Lower leg skin (tissue), 4 donors: ENCODE measurements at regions not wholly inside any gene's neighbourhood (a gene's known extent, or its start where the extent isn't known, plus 50 kb on each side); places are given as distances from the start of the nearest gene placed in this dataset.

Source experiments
- DNase-seq, 2 donors: peaks; one replicate each; pipeline ENCODE4 v3.0.0-alpha.2; 2019; ENCODE audit warnings: low spot score in 2 of 2
- H3K4me3 ChIP-seq: fragments of 200-600 bp; sonication (generic); 2 replicates; pipeline ENCODE4 v1.5.1; 2017; ENCODE audit warnings: mild to moderate bottlenecking, low read depth; ENCODE audit not compliant: poor library complexity, severe bottlenecking
- CTCF ChIP-seq, 3 donors: fragments of 450-650 bp; IDR thresholded peaks; one replicate each; pipeline ENCODE4 v1.5.1; 2016; ENCODE audit warnings: antibody characterized with exemption in 3 of 3, mild to moderate bottlenecking in 3 of 3, moderate library complexity in 2 of 3
- POLR2A ChIP-seq, 2 donors: fragments of 450-650 bp; IDR thresholded peaks; one replicate each; pipeline ENCODE4 v1.6.1; 2016 to 2017; ENCODE audit warnings: antibody characterized with exemption in 2 of 2, mild to moderate bottlenecking in 1 of 2, moderate library complexity in 1 of 2
- WGBS, 2 donors: methylation state at CpG; one replicate each; pipeline ENCODE4 v1.1.5; 2018; 5-methylcytosine and 5-hydroxymethylcytosine counted together
- intact Hi-C: fragments of 100-400 bp; cut with DNase I; formaldehyde crosslinking; loops from one replicate; pipeline ENCODE4 v1.15.0; 2023; ENCODE audit warnings: low total_unique reads

- no peak overlapping the region for H3K4me3 ChIP-seq
- TF ChIP-seq POLR2A (IDR thresholded peaks at IDR 0.05) (no peak), CTCF (IDR thresholded peaks at IDR 0.05) (no peak)
- intact Hi-C loops = no loop called here
- WGBS, 2 donors = 66 to 73% methylated on average over 9 to 10 of the region's 10 CpGs
- peak in 1 of 2 donors; percentile 68 for DNase-seq
Observed at GRCh38 chr9:17017931-17018491, 116.8 kb upstream of the CNTLN start.

GRCh38 chr9:17013891-17014290 is 120.9 kb upstream of the CNTLN start:
- TF ChIP-seq CTCF (IDR thresholded peaks at IDR 0.05) (no peak), POLR2A (IDR thresholded peaks at IDR 0.05) (no peak)
- no peak overlapping the region for H3K4me3 ChIP-seq
- intact Hi-C loops = no loop called here
- 81 to 88% methylated on average over 3 of the region's 3 CpGs for WGBS, 2 donors
- no peak for DNase-seq

GRCh38 chr9:17013010-17013409 is 121.8 kb upstream of the CNTLN start:
- no peak for TF ChIP-seq POLR2A (IDR thresholded peaks at IDR 0.05)
- TF ChIP-seq CTCF (IDR thresholded peaks at IDR 0.05) = no peak
- intact Hi-C loops = no loop called here
- DNase-seq = no peak
- no peak overlapping the region for H3K4me3 ChIP-seq
- WGBS, 2 donors = 70 to 71% methylated on average over 3 of the region's 3 CpGs

GRCh38 chr9:17011880-17012279 is 123.0 kb upstream of the CNTLN start:
- DNase-seq = no peak
- TF ChIP-seq CTCF (IDR thresholded peaks at IDR 0.05) (no peak), POLR2A (IDR thresholded peaks at IDR 0.05) (no peak)
- H3K4me3 ChIP-seq = no peak overlapping the region
- intact Hi-C loops = no loop called here

- H3K4me3 ChIP-seq = no peak overlapping the region
- DNase-seq = no peak
- intact Hi-C loops = no loop called here
- 44 to 47% methylated on average over 2 of the region's 2 CpGs for WGBS, 2 donors
- TF ChIP-seq POLR2A (IDR thresholded peaks at IDR 0.05) (no peak), CTCF (IDR thresholded peaks at IDR 0.05) (no peak)
Observed at GRCh38 chr9:17009071-17009470, 125.8 kb upstream of the CNTLN start.
